ENCODE measurements at regions not wholly inside any gene's neighbourhood (a gene's known extent, or its start where the extent isn't known, plus 50 kb on each side); places are given as distances from the start of the nearest gene placed in this dataset.

GRCh38 chr5:58274191-58274590 is 185.7 kb downstream of the PLK2 start:
- no peak for TF ChIP-seq SIN3A (IDR thresholded peaks at IDR 0.05; ENCODE audit: borderline replicate concordance, low read depth, low read length)
- no peak for TF ChIP-seq NFIC (IDR thresholded peaks at IDR 0.05; ENCODE audit: borderline replicate concordance)
- TF ChIP-seq CHD2 (IDR thresholded peaks at IDR 0.05; ENCODE audit: low read length, partially characterized antibody), result no peak
- no peak for TF ChIP-seq CTCF (IDR thresholded peaks at IDR 0.05)
- TF ChIP-seq TAF1 (IDR thresholded peaks at IDR 0.05; ENCODE audit: borderline replicate concordance, low read depth, low read length), result no peak
- TF ChIP-seq EZH2phosphoT487 (IDR thresholded peaks at IDR 0.05; ENCODE audit: borderline replicate concordance, low read depth), result no peak
- no peak for TF ChIP-seq POLR2AphosphoS5 (IDR thresholded peaks at IDR 0.05; ENCODE audit: low read depth, low read length)
- TF ChIP-seq RAD21 (IDR thresholded peaks at IDR 0.05; ENCODE audit: low read length), result no peak
- TF ChIP-seq MAX (IDR thresholded peaks at IDR 0.05; ENCODE audit: low read depth), result no peak
- no peak for TF ChIP-seq GATA2 (CRISPR knock-in tag; IDR thresholded peaks at IDR 0.05)
